GM23248 (cell line): ENCODE measurements at regions not wholly inside any gene's neighbourhood (a gene's known extent, or its start where the extent isn't known, plus 50 kb on each side); places are given as distances from the start of the nearest gene placed in this dataset.

ENCODE experiments used
- DNase-seq: peaks from one replicate; pipeline ENCODE4 v3.0.0-alpha.2; 2015
- H2AFZ ChIP-seq: fragments of 200-600 bp; sonication (generic); 2 replicates; pipeline ENCODE4 v1.6.1; 2016; ENCODE audit warnings: antibody characterized with exemption
- H3F3A ChIP-seq: fragments of 200-600 bp; sonication (generic); 2 replicates; pipeline ENCODE4 v1.6.1; 2016; ENCODE audit warnings: mild to moderate bottlenecking, antibody characterized with exemption, mixed run types; ENCODE audit not compliant: insufficient read depth
- H3K27ac ChIP-seq: fragments of 200-600 bp; sonication (generic); 2 replicates; pipeline ENCODE4 v1.5.1; 2016; ENCODE audit warnings: mild to moderate bottlenecking
- H3K27me3 ChIP-seq: fragments of 200-600 bp; sonication (generic); replicated peaks from 2 replicates; pipeline ENCODE4 v1.6.1; 2016; ENCODE audit warnings: mild to moderate bottlenecking; ENCODE audit not compliant: insufficient read depth
- H3K36me3 ChIP-seq: fragments of 200-600 bp; sonication (generic); 2 replicates; pipeline ENCODE4 v1.6.1; 2016; ENCODE audit warnings: low read depth, mild to moderate bottlenecking
- H3K4me1 ChIP-seq: fragments of 200-600 bp; sonication (generic); 2 replicates; pipeline ENCODE4 v1.6.1; 2016; ENCODE audit warnings: mild to moderate bottlenecking; ENCODE audit not compliant: insufficient read depth
- H3K4me2 ChIP-seq: fragments of 200-600 bp; sonication (generic); one replicate; pipeline ENCODE4 v1.6.1; 2016; ENCODE audit warnings: mild to moderate bottlenecking; ENCODE audit not compliant: unreplicated experiment
- H3K4me3 ChIP-seq: fragments of 200-600 bp; sonication (generic); 2 replicates; pipeline ENCODE4 v1.5.1; 2016; ENCODE audit warnings: mild to moderate bottlenecking
- H3K79me2 ChIP-seq: fragments of 200-600 bp; sonication (generic); 2 replicates; pipeline ENCODE4 v1.6.1; 2016; ENCODE audit warnings: mild to moderate bottlenecking; ENCODE audit not compliant: insufficient read depth
- H3K9ac ChIP-seq: fragments of 200-600 bp; sonication (generic); 2 replicates; pipeline ENCODE4 v1.6.1; 2016; ENCODE audit warnings: mild to moderate bottlenecking
- H3K9me2 ChIP-seq: fragments of 200-600 bp; sonication (generic); 2 replicates; pipeline ENCODE4 v1.6.1; 2016; ENCODE audit warnings: mixed run types, mild to moderate bottlenecking, moderate library complexity; ENCODE audit not compliant: insufficient read depth
- H3K9me3 ChIP-seq: fragments of 200-600 bp; sonication (generic); one replicate; pipeline ENCODE4 v1.6.1; 2017; ENCODE audit warnings: low read depth
- H4K20me1 ChIP-seq: fragments of 200-600 bp; sonication (generic); 2 replicates; pipeline ENCODE4 v1.6.0; 2016; ENCODE audit not compliant: insufficient read depth
- EZH2 ChIP-seq: fragments of 200-600 bp; sonication (generic); IDR thresholded peaks from 2 replicates; pipeline ENCODE4 v1.6.1; 2018; ENCODE audit warnings: antibody characterized with exemption, mild to moderate bottlenecking; ENCODE audit not compliant: insufficient read depth, poor library complexity, severe bottlenecking
- EZH2phosphoT487 ChIP-seq: fragments of 200-600 bp; sonication (generic); IDR thresholded peaks from 2 replicates; pipeline ENCODE4 v1.6.1; 2018; ENCODE audit warnings: antibody characterized with exemption, moderate library complexity, mild to moderate bottlenecking, low read depth; ENCODE audit not compliant: insufficient read depth
- WGBS, 2 experiments: methylation state at CpG; one replicate each; pipeline ENCODE4 v1.1.6; 2015 to 2017; ENCODE audit warnings: low lambda C conversion rate in 2 of 2, low coverage in 1 of 2; ENCODE audit errors: missing lambda C conversion rate in 2 of 2; 5-methylcytosine and 5-hydroxymethylcytosine counted together
- in situ Hi-C: fragments of 300-500 bp; cut with MboI; formaldehyde crosslinking; loops from 2 replicates; pipeline ENCODE4 v1.15.0; 2020

DNA sequence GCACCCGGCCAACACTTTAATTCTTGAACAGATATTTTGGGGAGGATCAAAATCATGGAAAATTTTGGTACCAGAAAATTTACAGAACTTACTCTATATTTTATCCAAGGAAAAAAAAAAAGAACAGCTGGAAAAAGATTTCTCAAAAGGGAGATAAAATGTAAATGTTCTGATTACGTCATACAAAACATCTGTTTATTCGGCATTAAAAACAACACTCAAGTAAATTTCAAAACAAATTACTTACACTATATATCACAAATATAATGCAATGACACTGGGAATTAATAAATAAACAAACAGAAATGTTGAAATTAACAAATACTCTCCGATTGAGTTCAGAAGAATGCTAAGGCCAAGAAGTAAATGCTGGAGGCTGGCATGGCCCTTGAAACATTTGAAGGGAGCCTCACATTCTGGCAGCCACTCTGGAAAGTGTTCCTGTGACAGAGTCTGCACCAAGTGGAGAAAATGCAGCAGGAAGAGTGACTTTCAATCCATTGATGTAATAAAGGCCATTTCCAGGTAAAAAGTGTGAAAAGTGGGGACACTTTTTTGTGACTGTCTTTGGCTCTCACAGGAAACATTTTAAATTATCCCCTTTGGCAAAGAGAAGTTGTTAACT is 486.0 kb upstream of the CTSO start:
- no peak overlapping the region for H3K4me3 ChIP-seq
- no peaks in the 10 kb centered on the region for H4K20me1 ChIP-seq
- in situ Hi-C loops = no loop called here
- H3K4me1 ChIP-seq = no peaks in the 10 kb centered on the region
- no peaks in the 10 kb centered on the region for H3F3A ChIP-seq
- no peak overlapping the region for H2AFZ ChIP-seq
- 73 to 79% methylated on average over 4 of the region's 4 CpGs for WGBS, 2 experiments
- H3K9me2 ChIP-seq = no peaks in the 10 kb centered on the region
- H3K27ac ChIP-seq = no peak overlapping the region
- TF ChIP-seq EZH2phosphoT487 = no peak
- no peak for DNase-seq
- H3K9me3 ChIP-seq = no peaks in the 10 kb centered on the region
- no peak overlapping the region for H3K9ac ChIP-seq
- no peaks in the 10 kb centered on the region for H3K27me3 ChIP-seq
- H3K79me2 ChIP-seq = no peaks in the 10 kb centered on the region
- no peaks in the 10 kb centered on the region for H3K36me3 ChIP-seq
- no peak overlapping the region for H3K4me2 ChIP-seq

- H3F3A ChIP-seq = no peaks in the 10 kb centered on the region
- in situ Hi-C loops = no loop called here
- WGBS, 2 experiments = 10 to 14% methylated on average over 2 of the region's 2 CpGs
- no peaks in the 10 kb centered on the region for H3K27me3 ChIP-seq
- TF ChIP-seq EZH2phosphoT487 = no peak
- TF ChIP-seq EZH2 = no peak
- H3K9me3 ChIP-seq = no peaks in the 10 kb centered on the region
- H3K4me2 ChIP-seq = no peak overlapping the region
- no peaks in the 10 kb centered on the region for H3K79me2 ChIP-seq
- no peak overlapping the region for H2AFZ ChIP-seq
- DNase-seq = no peak
- H3K36me3 ChIP-seq = no peaks in the 10 kb centered on the region
- no peak overlapping the region for H3K4me3 ChIP-seq
- no peaks in the 10 kb centered on the region for H3K4me1 ChIP-seq
- no peak overlapping the region for H3K27ac ChIP-seq
- H4K20me1 ChIP-seq = no peaks in the 10 kb centered on the region
- no peaks in the 10 kb centered on the region for H3K9me2 ChIP-seq
- H3K9ac ChIP-seq = no peak overlapping the region
Observed at GRCh38 chr4:156437666-156438065, 484.0 kb upstream of the CTSO start.

DNA sequence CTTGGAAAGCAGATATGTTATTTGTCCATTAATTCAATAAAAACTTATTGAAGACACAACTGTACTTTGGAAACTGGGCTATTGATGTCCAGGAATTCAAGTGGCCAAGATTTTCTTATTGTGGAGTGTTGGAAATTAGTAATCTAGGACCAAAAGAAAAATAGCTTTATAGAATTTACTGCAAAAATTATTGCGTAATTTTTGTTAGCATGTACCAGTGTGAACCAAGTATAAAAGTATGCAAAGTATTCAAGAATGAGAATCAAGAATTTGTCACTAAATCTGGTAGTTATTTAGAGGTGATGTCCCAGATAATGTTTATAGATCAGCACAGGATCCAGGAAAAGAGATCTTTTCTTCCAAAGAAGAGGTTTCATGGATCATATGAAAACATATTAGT is 468.9 kb upstream of the CTSO start:
- WGBS, 2 experiments = 0 to 14% methylated on average over 1 of the region's 1 CpG

DNA sequence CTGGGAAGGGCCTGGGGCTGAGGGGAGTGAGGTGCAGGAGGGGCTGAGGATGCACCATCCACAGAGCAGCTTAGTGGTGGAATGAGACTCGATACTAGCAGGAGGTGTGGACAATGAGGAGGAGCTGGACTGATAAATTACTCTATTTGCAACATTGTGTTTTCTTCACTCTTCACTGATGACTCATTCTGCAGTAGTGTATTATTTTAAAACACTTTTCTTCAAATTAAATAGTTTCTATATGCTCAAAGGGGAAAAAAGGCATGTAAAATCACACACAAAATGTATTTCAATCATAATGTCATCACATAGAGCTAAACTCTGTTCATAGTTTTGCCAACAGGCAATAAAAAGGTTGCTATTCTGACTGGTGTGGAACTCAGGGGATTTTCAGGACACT is 467.0 kb upstream of the CTSO start:
- Histone ChIP-seq H3K36me3 (no peaks in the 10 kb centered on the region), H4K20me1 (no peaks in the 10 kb centered on the region), H3K4me1 (peaks cover 38% of the 10 kb centered on the region), H3K9ac (no peak overlapping the region), H3K9me2 (no peaks in the 10 kb centered on the region), H3K79me2 (no peaks in the 10 kb centered on the region), H3F3A (peaks cover 15% of the 10 kb centered on the region; the same call in 1 of the 2 replicates), H3K27me3 (no peaks in the 10 kb centered on the region), H3K9me3 (no peaks in the 10 kb centered on the region), H3K4me2 (peak overlapping the region; percentile 7), H3K27ac (no peak overlapping the region), H2AFZ (no peak overlapping the region), H3K4me3 (no peak overlapping the region)
- TF ChIP-seq EZH2phosphoT487 (no peak), EZH2 (no peak)
- in situ Hi-C loops = no loop called here
- WGBS, 2 experiments = 4 to 14% methylated on average over 1 of the region's 1 CpG
- DNase-seq = peak; percentile 61

More for the DNA sequence above, 468.9 kb upstream of the CTSO start:
- Histone ChIP-seq H3K9me2 (no peaks in the 10 kb centered on the region), H3K27me3 (no peaks in the 10 kb centered on the region), H3K9me3 (no peaks in the 10 kb centered on the region), H2AFZ (no peak overlapping the region), H3K79me2 (no peaks in the 10 kb centered on the region), H3K4me3 (no peak overlapping the region), H3K27ac (no peak overlapping the region), H3F3A (peaks cover 15% of the 10 kb centered on the region; the same call in 1 of the 2 replicates), H3K9ac (no peak overlapping the region), H4K20me1 (no peaks in the 10 kb centered on the region), H3K4me2 (peak overlapping the region; percentile 4), H3K36me3 (no peaks in the 10 kb centered on the region), H3K4me1 (peaks cover 38% of the 10 kb centered on the region)
- DNase-seq = peak; percentile 48
- in situ Hi-C loops = no loop called here
- TF ChIP-seq EZH2phosphoT487 = no peak
- TF ChIP-seq EZH2 = no peak
